ENCODE measurements at regions not wholly inside any gene's neighbourhood (a gene's known extent, or its start where the extent isn't known, plus 50 kb on each side); places are given as distances from the start of the nearest gene placed in this dataset.

DNA sequence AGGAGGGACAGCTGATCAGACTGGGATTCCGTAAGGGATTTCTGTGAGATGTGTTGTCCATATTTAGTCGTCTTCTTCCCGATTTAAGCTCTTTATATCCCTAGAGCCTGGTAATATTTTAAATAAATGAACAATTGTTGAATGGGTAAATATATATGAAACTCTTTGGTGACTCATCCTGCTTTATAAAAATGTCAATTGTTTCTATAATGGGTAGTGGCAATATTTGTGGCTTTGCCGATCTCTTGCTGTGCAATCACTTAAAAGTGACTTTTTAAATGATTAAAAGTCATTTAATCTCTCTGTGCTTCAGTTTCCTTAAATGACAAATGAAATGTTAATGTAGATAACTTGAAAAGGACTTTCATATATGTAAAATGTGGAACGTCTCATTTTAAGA is 339.2 kb downstream of the RNF144A start:
- Histone ChIP-seq H3K4me1 (replicated peaks in 1 of 2; ENCODE audit: control insufficient read depth in 2 of 2, insufficient read depth in 2 of 2, low read length in 2 of 2) (no peaks in the 10 kb centered on the region), H3K9ac (ENCODE audit: insufficient read depth in 1 of 2, low read depth in 2 of 2, low read length in 2 of 2) (no peak overlapping the region), H3K9me1 (ENCODE audit: control insufficient read depth, insufficient read depth, low read length) (no peaks in the 10 kb centered on the region), H3K9me3 (replicated peaks; ENCODE audit: control insufficient read depth, insufficient read depth, low read depth, low read length) (no peaks in the 10 kb centered on the region), H3K27ac (ENCODE audit: extremely low read depth, low read depth, low read length) (no peak overlapping the region), H3K27me3 (ENCODE audit: control insufficient read depth in 2 of 2, insufficient read depth in 2 of 2, low read length in 2 of 2) (no peaks in the 10 kb centered on the region; a peak in 1 of 5 replicates), H2AFZ (ENCODE audit: low read depth, low read length) (no peak overlapping the region), H3K36me3 (ENCODE audit: control insufficient read depth, insufficient read depth, low read length) (no peaks in the 10 kb centered on the region), H3K4me2 (ENCODE audit: insufficient read depth, low read length) (no peak overlapping the region), H3K4me3 (no peak overlapping the region), H4K20me1 (replicated peaks; ENCODE audit: control insufficient read depth, insufficient read depth, low read length) (no peaks in the 10 kb centered on the region), H3K79me2 (ENCODE audit: control insufficient read depth, insufficient read depth, low read length) (no peaks in the 10 kb centered on the region)
- DNase-seq (ENCODE audit: extremely low read depth in 1 of 4, low spot score in 3 of 4) (no peak), ATAC-seq (no peak), FAIRE-seq (no peak)
- intact Hi-C loops (cut with micrococcal nuclease) (no loop called here), in situ Hi-C loops (cut with MboI) (no loop called here)
- CTCF ChIA-PET (ENCODE audit: low intra/inter-chr PET ratio) = no interaction called here
- WGBS (ENCODE audit: insufficient coverage, low coverage, missing lambda C conversion rate) = 0% methylated on average over 5 of the region's 5 CpGs
- BruUV-seq (replicated peaks) = no TSS peak
- POLR2A ChIA-PET = no interaction called here
- TF ChIP-seq, protein P1, sequence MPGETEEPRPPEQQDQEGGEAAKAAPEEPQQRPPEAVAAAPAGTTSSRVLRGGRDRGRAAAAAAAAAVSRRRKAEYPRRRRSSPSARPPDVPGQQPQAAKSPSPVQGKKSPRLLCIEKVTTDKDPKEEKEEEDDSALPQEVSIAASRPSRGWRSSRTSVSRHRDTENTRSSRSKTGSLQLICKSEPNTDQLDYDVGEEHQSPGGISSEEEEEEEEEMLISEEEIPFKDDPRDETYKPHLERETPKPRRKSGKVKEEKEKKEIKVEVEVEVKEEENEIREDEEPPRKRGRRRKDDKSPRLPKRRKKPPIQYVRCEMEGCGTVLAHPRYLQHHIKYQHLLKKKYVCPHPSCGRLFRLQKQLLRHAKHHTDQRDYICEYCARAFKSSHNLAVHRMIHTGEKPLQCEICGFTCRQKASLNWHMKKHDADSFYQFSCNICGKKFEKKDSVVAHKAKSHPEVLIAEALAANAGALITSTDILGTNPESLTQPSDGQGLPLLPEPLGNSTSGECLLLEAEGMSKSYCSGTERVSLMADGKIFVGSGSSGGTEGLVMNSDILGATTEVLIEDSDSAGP (CRISPR knock-in tag; IDR thresholded peaks at IDR 0.05) = no peak
- no peak for TF ChIP-seq RBM34 (IDR thresholded peaks at IDR 0.05; ENCODE audit: borderline replicate concordance, insufficient read depth, low read length)
- no peak for TF ChIP-seq L3MBTL2 (IDR thresholded peaks at IDR 0.05)
- TF ChIP-seq BRF2 (IDR thresholded peaks at IDR 0.05; ENCODE audit: borderline replicate concordance, insufficient read depth, insufficient read length) = no peak
- no peak for TF ChIP-seq ZNF121 (CRISPR knock-in tag; conservative IDR thresholded peaks at IDR 0.05)
- no peak for TF ChIP-seq ZNF347 (CRISPR knock-in tag; IDR thresholded peaks at IDR 0.05; ENCODE audit: low read depth)
- no peak for TF ChIP-seq ZBTB12 (CRISPR knock-in tag; IDR thresholded peaks at IDR 0.05)
- no peak for TF ChIP-seq HNRNPL (IDR thresholded peaks at IDR 0.05; ENCODE audit: low read depth, low read length)
- no peak for TF ChIP-seq DDX20 (tag; IDR thresholded peaks at IDR 0.05; ENCODE audit: low read depth)
- TF ChIP-seq CBX3 (IDR thresholded peaks at IDR 0.05; ENCODE audit: borderline replicate concordance in 1 of 2, low read length in 2 of 2) = no peak
- TF ChIP-seq, protein P2, sequence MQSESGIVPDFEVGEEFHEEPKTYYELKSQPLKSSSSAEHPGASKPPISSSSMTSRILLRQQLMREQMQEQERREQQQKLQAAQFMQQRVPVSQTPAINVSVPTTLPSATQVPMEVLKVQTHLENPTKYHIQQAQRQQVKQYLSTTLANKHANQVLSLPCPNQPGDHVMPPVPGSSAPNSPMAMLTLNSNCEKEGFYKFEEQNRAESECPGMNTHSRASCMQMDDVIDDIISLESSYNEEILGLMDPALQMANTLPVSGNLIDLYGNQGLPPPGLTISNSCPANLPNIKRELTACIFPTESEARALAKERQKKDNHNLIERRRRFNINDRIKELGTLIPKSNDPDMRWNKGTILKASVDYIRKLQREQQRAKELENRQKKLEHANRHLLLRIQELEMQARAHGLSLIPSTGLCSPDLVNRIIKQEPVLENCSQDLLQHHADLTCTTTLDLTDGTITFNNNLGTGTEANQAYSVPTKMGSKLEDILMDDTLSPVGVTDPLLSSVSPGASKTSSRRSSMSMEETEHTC (IDR thresholded peaks at IDR 0.05) = no peak
- TF ChIP-seq ETV5 (CRISPR knock-in tag; IDR thresholded peaks at IDR 0.05; ENCODE audit: low read depth) = no peak
- TF ChIP-seq COPS2 (conservative IDR thresholded peaks at IDR 0.05) = no peak
- no peak for TF ChIP-seq SMARCC2 (IDR thresholded peaks at IDR 0.05; ENCODE audit: low read depth)
- TF ChIP-seq, protein P3, sequence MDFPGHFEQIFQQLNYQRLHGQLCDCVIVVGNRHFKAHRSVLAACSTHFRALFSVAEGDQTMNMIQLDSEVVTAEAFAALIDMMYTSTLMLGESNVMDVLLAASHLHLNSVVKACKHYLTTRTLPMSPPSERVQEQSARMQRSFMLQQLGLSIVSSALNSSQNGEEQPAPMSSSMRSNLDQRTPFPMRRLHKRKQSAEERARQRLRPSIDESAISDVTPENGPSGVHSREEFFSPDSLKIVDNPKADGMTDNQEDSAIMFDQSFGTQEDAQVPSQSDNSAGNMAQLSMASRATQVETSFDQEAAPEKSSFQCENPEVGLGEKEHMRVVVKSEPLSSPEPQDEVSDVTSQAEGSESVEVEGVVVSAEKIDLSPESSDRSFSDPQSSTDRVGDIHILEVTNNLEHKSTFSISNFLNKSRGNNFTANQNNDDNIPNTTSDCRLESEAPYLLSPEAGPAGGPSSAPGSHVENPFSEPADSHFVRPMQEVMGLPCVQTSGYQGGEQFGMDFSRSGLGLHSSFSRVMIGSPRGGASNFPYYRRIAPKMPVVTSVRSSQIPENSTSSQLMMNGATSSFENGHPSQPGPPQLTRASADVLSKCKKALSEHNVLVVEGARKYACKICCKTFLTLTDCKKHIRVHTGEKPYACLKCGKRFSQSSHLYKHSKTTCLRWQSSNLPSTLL (IDR thresholded peaks at IDR 0.05) = no peak
- TF ChIP-seq EHMT2 (IDR thresholded peaks at IDR 0.05) = no peak
- TF ChIP-seq ZNF41 (CRISPR knock-in tag; conservative IDR thresholded peaks at IDR 0.05) = no peak
- TF ChIP-seq TCFL5 (CRISPR knock-in tag; conservative IDR thresholded peaks at IDR 0.05) = no peak

Measured in K562 (cell line).